HCT116 (cell line): ENCODE measurements at regions not wholly inside any gene's neighbourhood (a gene's known extent, or its start where the extent isn't known, plus 50 kb on each side); places are given as distances from the start of the nearest gene placed in this dataset.

Source experiments
- ATAC-seq: fragments of 200-7000 bp; cut with Tn5 transposase; 2 replicates; pipeline ENCODE4 v1.9.1; 2020; ENCODE audit warnings: mild to moderate bottlenecking, moderate library complexity
- BruUV-seq: library from RNA; stranded (reverse); fragments of 400-500 nt; replicated peaks from 2 replicates; lab custom pipeline; 2021; lab: Mats Ljungman, UMichigan
- CTCF ChIA-PET: fragments of 300-600 bp; sonication (Branson Sonifier 250); formaldehyde crosslinking; loops from one replicate; lab custom pipeline; 2021; ENCODE audit warnings: antibody characterized with exemption; lab: Charles Lee
- POLR2A ChIA-PET: fragments of 300-600, 350-600 bp; sonication (Branson Sonifier 250); formaldehyde crosslinking; loops from one replicate; lab custom pipeline; 2021; ENCODE audit warnings: antibody characterized with exemption; lab: Charles Lee
- RAD21 ChIA-PET, 2 experiments: fragments of 300-600 bp; sonication (Branson Sonifier 250); formaldehyde crosslinking; loops; one replicate each; lab custom pipeline; 2023; ENCODE audit warnings: low total read pairs in 2 of 2; ENCODE audit not compliant: uncharacterized antibody in 2 of 2, unreplicated experiment in 2 of 2, low non-redundant PET in 1 of 2; lab: Charles Lee
- DNase-seq: peaks from one replicate; pipeline ENCODE4 v3.0.0-alpha.2; 2010; ENCODE audit warnings: low read depth, low spot score
- H2AFZ ChIP-seq: fragments of 200-600 bp; shearing (Covaris generic), sonication (generic); 2 replicates; pipeline ENCODE4 v1.6.1; 2017; ENCODE audit warnings: low read depth, mixed run types, mixed read lengths, antibody characterized with exemption, low read length; ENCODE audit not compliant: poor library complexity, severe bottlenecking
- H3K27ac ChIP-seq: 2 replicates; pipeline ENCODE4 v1.5.1; 2012; ENCODE audit warnings: low read depth, low read length
- H3K27me3 ChIP-seq: fragments of 200-600 bp; sonication (generic); 2 replicates; pipeline ENCODE4 v1.6.1; 2016; ENCODE audit warnings: mixed run types, low read length, mixed read lengths; ENCODE audit not compliant: insufficient read depth
- H3K36me3 ChIP-seq, 2 experiments: fragments of 200-500 bp in 1 of 2; fragments of 200-600 bp in 1 of 2; sonication (Bioruptor generic) in 1 of 2; sonication (generic) in 1 of 2; 2 replicates each; pipeline versions ENCODE4 v1.5.1 to v1.6.1; 2014 to 2016; ENCODE audit warnings: low read length in 2 of 2, inconsistent platforms in 1 of 2, mixed read lengths in 1 of 2, mixed run types in 1 of 2; ENCODE audit not compliant: insufficient read depth in 2 of 2, control insufficient read depth in 1 of 2
- H3K4me1 ChIP-seq, 2 experiments: fragments of 200-600 bp in 1 of 2; sonication (generic) in 1 of 2; 2 replicates each; pipeline versions ENCODE4 v1.5.1 to v1.6.1; 2012 to 2017; ENCODE audit warnings: low read length in 2 of 2, inconsistent platforms in 1 of 2, mild to moderate bottlenecking in 1 of 2, mixed read lengths in 1 of 2, mixed run types in 1 of 2, moderate library complexity in 1 of 2; ENCODE audit not compliant: insufficient read depth in 2 of 2, control insufficient read depth in 1 of 2
- H3K4me2 ChIP-seq: fragments of 200-600 bp; sonication (generic); 2 replicates; pipeline ENCODE4 v1.6.1; 2017; ENCODE audit warnings: mixed run types, low read length, mixed read lengths
- H3K4me3 ChIP-seq, 2 experiments: fragments of 200-600 bp in 1 of 2; sonication (generic) in 1 of 2; replicated peaks in 1 of 2; 2 replicates each; pipeline ENCODE4 v1.5.1; 2011 to 2016; ENCODE audit warnings: low read length in 2 of 2, control low read depth in 1 of 2, low read depth in 1 of 2, mild to moderate bottlenecking in 1 of 2, mixed read lengths in 1 of 2, mixed run types in 1 of 2
- H3K79me2 ChIP-seq: fragments of 200-600 bp; sonication (generic); 2 replicates; pipeline ENCODE4 v1.6.1; 2017; ENCODE audit warnings: mild to moderate bottlenecking, mixed run types, low read length, moderate library complexity, mixed read lengths; ENCODE audit not compliant: insufficient read depth
- H3K9ac ChIP-seq: fragments of 200-600 bp; sonication (generic); 2 replicates; pipeline ENCODE4 v1.6.1; 2016; ENCODE audit warnings: low read length, mixed read lengths
- H3K9me2 ChIP-seq: fragments of 200-600 bp; sonication (generic), shearing (Covaris generic); 2 replicates; pipeline ENCODE4 v1.6.1; 2017; ENCODE audit warnings: mixed run types, mild to moderate bottlenecking, moderate library complexity; ENCODE audit not compliant: insufficient read depth
- H3K9me3 ChIP-seq, 2 experiments: fragments of 200-500 bp in 1 of 2; fragments of 200-600 bp in 1 of 2; sonication (Bioruptor generic) in 1 of 2; sonication (generic) in 1 of 2; 2 replicates each; pipeline ENCODE4 v1.6.1; 2014 to 2017; ENCODE audit warnings: low read length in 2 of 2, mixed read lengths in 2 of 2, inconsistent platforms in 1 of 2, low read depth in 1 of 2, mild to moderate bottlenecking in 1 of 2, mixed run types in 1 of 2, moderate library complexity in 1 of 2; ENCODE audit not compliant: control insufficient read depth in 1 of 2, insufficient read depth in 1 of 2
- H4K20me1 ChIP-seq: fragments of 200-600 bp; sonication (generic), shearing (Covaris generic); 2 replicates; pipeline ENCODE4 v1.6.1; 2017; ENCODE audit warnings: mixed run types, mild to moderate bottlenecking, moderate library complexity; ENCODE audit not compliant: insufficient read depth
- ATF3 ChIP-seq: IDR thresholded peaks from 2 replicates; pipeline ENCODE4 v1.6.1; 2012
- CBX3 ChIP-seq: IDR thresholded peaks from 2 replicates; pipeline ENCODE4 v1.6.1; 2012; ENCODE audit warnings: low read depth
- CEBPB ChIP-seq: IDR thresholded peaks from 2 replicates; pipeline ENCODE4 v1.6.1; 2012; ENCODE audit warnings: low read depth
- EGR1 ChIP-seq: IDR thresholded peaks from 2 replicates; pipeline ENCODE4 v1.6.1; 2012; ENCODE audit warnings: low read depth
- ELF1 ChIP-seq: IDR thresholded peaks from 2 replicates; pipeline ENCODE4 v1.6.1; 2012; ENCODE audit warnings: low read depth, borderline replicate concordance
- EZH2 ChIP-seq: fragments of 200-600 bp; sonication (generic); IDR thresholded peaks from 2 replicates; pipeline ENCODE4 v1.6.1; 2017; ENCODE audit warnings: antibody characterized with exemption, mixed run types
- EZH2phosphoT487 ChIP-seq: fragments of 200-600 bp; IDR thresholded peaks from 2 replicates; pipeline ENCODE4 v1.6.1; 2018; ENCODE audit warnings: antibody characterized with exemption, borderline replicate concordance
- FOSL1 ChIP-seq: IDR thresholded peaks from 2 replicates; pipeline ENCODE4 v1.6.1; 2012; ENCODE audit warnings: low read depth
- JUND ChIP-seq: IDR thresholded peaks from 2 replicates; pipeline ENCODE4 v1.6.1; 2012
- POLR2A ChIP-seq: IDR thresholded peaks from 2 replicates; pipeline ENCODE4 v1.7.0; 2011; ENCODE audit warnings: borderline replicate concordance; ENCODE audit not compliant: insufficient read depth, insufficient read length; ENCODE audit errors: extremely low read depth
- POLR2AphosphoS5 ChIP-seq: IDR thresholded peaks from 2 replicates; pipeline ENCODE4 v1.6.1; 2011; ENCODE audit warnings: mild to moderate bottlenecking, low read depth, low read length, moderate library complexity
- RAD21 ChIP-seq: IDR thresholded peaks from 2 replicates; pipeline ENCODE4 v1.6.1; 2012; ENCODE audit warnings: low read depth, mild to moderate bottlenecking
- SIN3A ChIP-seq: IDR thresholded peaks from 2 replicates; pipeline ENCODE4 v1.6.1; 2012; ENCODE audit warnings: low read depth
- SP1 ChIP-seq: IDR thresholded peaks from 2 replicates; pipeline ENCODE4 v1.6.1; 2012; ENCODE audit warnings: low read depth
- SRF ChIP-seq: IDR thresholded peaks from 2 replicates; pipeline ENCODE4 v1.6.1; 2012; ENCODE audit warnings: low read depth
- TCF7L2 ChIP-seq: IDR thresholded peaks from 2 replicates; pipeline ENCODE4 v1.7.0; 2011; ENCODE audit warnings: borderline replicate concordance, inconsistent platforms; ENCODE audit not compliant: insufficient read depth, insufficient read length; ENCODE audit errors: extremely low read depth
- YY1 ChIP-seq: IDR thresholded peaks from 2 replicates; pipeline ENCODE4 v1.6.1; 2011; ENCODE audit warnings: low read length, low read depth, moderate library complexity, mild to moderate bottlenecking; ENCODE audit not compliant: insufficient replicate concordance; ENCODE audit errors: extremely low read depth
- ZFX ChIP-seq: fragments of 450-650 bp; IDR thresholded peaks from 2 replicates; pipeline ENCODE4 v1.6.1; 2017
- ZNF274 ChIP-seq: fragments of 200-500 bp; sonication (Bioruptor generic); IDR thresholded peaks from 2 replicates; pipeline ENCODE4 v1.6.1; 2014; ENCODE audit warnings: mild to moderate bottlenecking, low read depth, low read length, inconsistent platforms
- intact Hi-C: fragments of 100-400 bp; cut with micrococcal nuclease; formaldehyde crosslinking; loops from 2 replicates; pipeline ENCODE4 v1.10.0; 2022
- TF ChIP-seq, protein P1 (sequence below), 3 experiments: fragments of 200-600 bp in 1 of 3; sonication (generic) in 1 of 3; IDR thresholded peaks in 2 of 3; conservative IDR thresholded peaks in 1 of 3; 2 replicates each; pipeline ENCODE4 v1.5.1; 2012 to 2017; ENCODE audit warnings: low read depth in 2 of 3, low read length in 2 of 3, antibody characterized with exemption in 1 of 3, borderline replicate concordance in 1 of 3, control low read depth in 1 of 3, mild to moderate bottlenecking in 1 of 3, mixed read lengths in 1 of 3, mixed run types in 1 of 3, moderate library complexity in 1 of 3; ENCODE audit not compliant: insufficient read depth in 1 of 3

DNA sequence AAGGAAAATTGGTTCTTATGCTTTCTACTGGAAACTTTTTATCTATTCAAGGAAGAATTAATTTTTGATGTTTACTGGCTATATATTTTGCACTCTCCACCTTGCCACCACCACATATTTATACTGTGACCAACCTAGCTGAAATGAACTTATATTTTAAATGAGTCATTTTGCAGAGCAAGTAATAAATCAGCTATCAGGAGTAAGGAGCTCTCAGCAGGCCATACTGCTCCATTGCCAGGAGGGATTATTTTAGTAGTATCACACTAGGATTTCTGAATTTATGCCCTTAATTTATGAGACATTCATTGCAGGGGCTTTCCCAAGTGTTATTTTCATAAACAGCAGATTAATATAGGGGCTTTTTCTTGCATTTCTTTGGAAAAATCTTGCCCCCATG is 125.8 kb upstream of the CYP1B1 start (continued):
- TF ChIP-seq EGR1 (no peak), JUND (no peak), ATF3 (no peak), ELF1 (no peak), EZH2 (no peak), SP1 (no peak), CBX3 (no peak), POLR2AphosphoS5 (no peak), POLR2A (no peak), SIN3A (no peak), ZFX (no peak), SRF (no peak)

GRCh38 chr2:38200598-38200997 is 124.6 kb upstream of the CYP1B1 start:
- Histone ChIP-seq H3K79me2 (no peaks in the 10 kb centered on the region), H3K27me3 (no peaks in the 10 kb centered on the region), H4K20me1 (no peaks in the 10 kb centered on the region), H3K36me3 (no peaks in the 10 kb centered on the region), H3K4me1 (no peaks in the 10 kb centered on the region), H3K4me2 (no peak overlapping the region), H3K27ac (no peak overlapping the region), H3K4me3 (no peak overlapping the region), H3K9me3 (no peaks in the 10 kb centered on the region), H2AFZ (no peak overlapping the region), H3K9me2 (no peaks in the 10 kb centered on the region), H3K9ac (no peak overlapping the region)
- BruUV-seq = no TSS peak
- no peak for DNase-seq
- no peak for ATAC-seq
- POLR2A ChIA-PET = no interaction called here
- RAD21 ChIA-PET = no interaction called here
- intact Hi-C loops = no loop called here
- no peak for TF ChIP-seq POLR2AphosphoS5
- no peak for TF ChIP-seq RAD21
- TF ChIP-seq POLR2A = no peak
- CTCF ChIA-PET = no interaction called here

DNA sequence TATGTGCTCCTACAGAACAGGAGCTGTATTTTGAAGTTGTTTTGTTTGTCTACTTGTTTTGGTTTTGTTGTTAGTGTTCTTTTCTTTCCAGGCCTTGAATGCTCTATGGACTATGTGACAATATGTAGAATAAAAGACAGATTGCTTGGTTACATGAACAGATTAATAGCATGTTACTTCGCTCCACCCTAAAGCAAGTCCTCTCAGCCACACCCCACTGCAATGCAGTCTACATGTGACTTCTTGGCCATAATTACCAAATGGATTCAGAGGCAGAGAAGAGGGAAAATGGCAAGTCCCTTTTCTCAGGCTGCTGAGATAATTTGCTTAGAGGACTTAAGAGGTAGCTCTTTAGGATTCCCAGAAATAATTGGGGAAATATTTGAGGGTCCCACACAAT is 123.2 kb upstream of the CYP1B1 start:
- no peak overlapping the region for H3K4me2 ChIP-seq
- no peak overlapping the region for H2AFZ ChIP-seq
- no peaks in the 10 kb centered on the region for H3K4me1 ChIP-seq
- ChIA-PET CTCF (no interaction called here), RAD21 (no interaction called here), POLR2A (no interaction called here)
- no peaks in the 10 kb centered on the region for H3K27me3 ChIP-seq
- intact Hi-C loops = no loop called here
- no peak for ATAC-seq
- no peak overlapping the region for H3K9ac ChIP-seq
- no peaks in the 10 kb centered on the region for H3K9me3 ChIP-seq
- H3K4me3 ChIP-seq = no peak overlapping the region
- H3K27ac ChIP-seq = no peak overlapping the region
- H3K79me2 ChIP-seq = no peaks in the 10 kb centered on the region
- no peaks in the 10 kb centered on the region for H3K36me3 ChIP-seq
- DNase-seq = no peak
- no TSS peak for BruUV-seq
- no peaks in the 10 kb centered on the region for H4K20me1 ChIP-seq
- H3K9me2 ChIP-seq = no peaks in the 10 kb centered on the region
- TF ChIP-seq ZNF274 (no peak), CEBPB (no peak), EGR1 (no peak), SP1 (no peak), TCF7L2 (no peak), POLR2A (no peak), EZH2 (no peak), ELF1 (no peak), EZH2phosphoT487 (no peak), SIN3A (no peak), FOSL1 (no peak), YY1 (no peak)
- TF ChIP-seq, protein P1, sequence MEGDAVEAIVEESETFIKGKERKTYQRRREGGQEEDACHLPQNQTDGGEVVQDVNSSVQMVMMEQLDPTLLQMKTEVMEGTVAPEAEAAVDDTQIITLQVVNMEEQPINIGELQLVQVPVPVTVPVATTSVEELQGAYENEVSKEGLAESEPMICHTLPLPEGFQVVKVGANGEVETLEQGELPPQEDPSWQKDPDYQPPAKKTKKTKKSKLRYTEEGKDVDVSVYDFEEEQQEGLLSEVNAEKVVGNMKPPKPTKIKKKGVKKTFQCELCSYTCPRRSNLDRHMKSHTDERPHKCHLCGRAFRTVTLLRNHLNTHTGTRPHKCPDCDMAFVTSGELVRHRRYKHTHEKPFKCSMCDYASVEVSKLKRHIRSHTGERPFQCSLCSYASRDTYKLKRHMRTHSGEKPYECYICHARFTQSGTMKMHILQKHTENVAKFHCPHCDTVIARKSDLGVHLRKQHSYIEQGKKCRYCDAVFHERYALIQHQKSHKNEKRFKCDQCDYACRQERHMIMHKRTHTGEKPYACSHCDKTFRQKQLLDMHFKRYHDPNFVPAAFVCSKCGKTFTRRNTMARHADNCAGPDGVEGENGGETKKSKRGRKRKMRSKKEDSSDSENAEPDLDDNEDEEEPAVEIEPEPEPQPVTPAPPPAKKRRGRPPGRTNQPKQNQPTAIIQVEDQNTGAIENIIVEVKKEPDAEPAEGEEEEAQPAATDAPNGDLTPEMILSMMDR (IDR thresholded peaks at IDR 0.05 in 2 of 3, conservative IDR thresholded peaks at IDR 0.05 in 1 of 3; ENCODE audit: borderline replicate concordance in 1 of 3, insufficient read depth in 1 of 3, low read depth in 2 of 3, low read length in 2 of 3) = no peak
